HepG2 (cell line): ENCODE measurements at regions not wholly inside any gene's neighbourhood (a gene's known extent, or its start where the extent isn't known, plus 50 kb on each side); places are given as distances from the start of the nearest gene placed in this dataset.

Experiments
- ASH2L ChIP-seq: fragments of 300-600, 200-600 bp; sonication (generic); IDR thresholded peaks from 2 replicates; pipeline ENCODE4 v1.7.0; 2017; ENCODE audit warnings: low read depth, mild to moderate bottlenecking, moderate library complexity, mixed read lengths, low read length; ENCODE audit not compliant: insufficient read length
- HINFP ChIP-seq: sonication (generic); formaldehyde crosslinking; IDR thresholded peaks from 2 replicates; pipeline ENCODE4 v1.4.0; 2020; ENCODE audit warnings: low read depth, mild to moderate bottlenecking, missing genetic modification reagents
- MBNL3 ChIP-seq: fragments of 250-450 bp; sonication (Bioruptor Pico); conservative IDR thresholded peaks from 2 replicates; pipeline ENCODE4 v1.8.0; 2022; ENCODE audit warnings: mild to moderate bottlenecking, inconsistent platforms
- NR1H2 ChIP-seq: sonication (generic); formaldehyde crosslinking; IDR thresholded peaks from 2 replicates; pipeline ENCODE4 v1.8.1; 2022; ENCODE audit warnings: low read depth, missing genetic modification reagents, borderline replicate concordance
- PRDM15 ChIP-seq: sonication (generic); formaldehyde crosslinking; IDR thresholded peaks from 2 replicates; pipeline ENCODE4 v1.4.0; 2020; ENCODE audit warnings: missing genetic modification reagents
- STAT5B ChIP-seq: sonication (generic); formaldehyde crosslinking; IDR thresholded peaks from 2 replicates; pipeline ENCODE4 v1.4.0; 2020; ENCODE audit warnings: missing genetic modification reagents
- TIGD3 ChIP-seq: sonication (generic); formaldehyde crosslinking; IDR thresholded peaks from 2 replicates; pipeline ENCODE4 v1.5.1; 2020; ENCODE audit warnings: mild to moderate bottlenecking, missing genetic modification reagents, borderline replicate concordance
- ZBTB34 ChIP-seq: sonication (generic); formaldehyde crosslinking; IDR thresholded peaks from 2 replicates; pipeline ENCODE4 v1.8.0; 2022; ENCODE audit warnings: mild to moderate bottlenecking, missing genetic modification reagents
- ZMAT3 ChIP-seq: sonication (generic); formaldehyde crosslinking; conservative IDR thresholded peaks from 2 replicates; pipeline ENCODE4 v1.7.0; 2021; ENCODE audit warnings: missing genetic modification reagents
- ZNF362 ChIP-seq: sonication (generic); formaldehyde crosslinking; IDR thresholded peaks from 2 replicates; pipeline ENCODE4 v1.4.0; 2020; ENCODE audit warnings: missing genetic modification reagents, mild to moderate bottlenecking, borderline replicate concordance

GRCh38 chr13:33518452-33518851, 232.9 kb upstream of the STARD13 start (continued):
- no peak for TF ChIP-seq PRDM15 (CRISPR knock-in tag)
- no peak for TF ChIP-seq ZMAT3 (CRISPR knock-in tag)
- TF ChIP-seq HINFP (CRISPR knock-in tag), result no peak
- no peak for TF ChIP-seq NR1H2
- TF ChIP-seq STAT5B, result no peak
- TF ChIP-seq ASH2L, result no peak
- TF ChIP-seq ZBTB34, result no peak
- TF ChIP-seq TIGD3 (CRISPR knock-in tag), result no peak
- TF ChIP-seq MBNL3 (CRISPR knock-in tag), result no peak
- TF ChIP-seq ZNF362, result no peak
- TF ChIP-seq, all 625 proteins: peak for 0
